ENCODE measurements at regions not wholly inside any gene's neighbourhood (a gene's known extent, or its start where the extent isn't known, plus 50 kb on each side); places are given as distances from the start of the nearest gene placed in this dataset.

DNA sequence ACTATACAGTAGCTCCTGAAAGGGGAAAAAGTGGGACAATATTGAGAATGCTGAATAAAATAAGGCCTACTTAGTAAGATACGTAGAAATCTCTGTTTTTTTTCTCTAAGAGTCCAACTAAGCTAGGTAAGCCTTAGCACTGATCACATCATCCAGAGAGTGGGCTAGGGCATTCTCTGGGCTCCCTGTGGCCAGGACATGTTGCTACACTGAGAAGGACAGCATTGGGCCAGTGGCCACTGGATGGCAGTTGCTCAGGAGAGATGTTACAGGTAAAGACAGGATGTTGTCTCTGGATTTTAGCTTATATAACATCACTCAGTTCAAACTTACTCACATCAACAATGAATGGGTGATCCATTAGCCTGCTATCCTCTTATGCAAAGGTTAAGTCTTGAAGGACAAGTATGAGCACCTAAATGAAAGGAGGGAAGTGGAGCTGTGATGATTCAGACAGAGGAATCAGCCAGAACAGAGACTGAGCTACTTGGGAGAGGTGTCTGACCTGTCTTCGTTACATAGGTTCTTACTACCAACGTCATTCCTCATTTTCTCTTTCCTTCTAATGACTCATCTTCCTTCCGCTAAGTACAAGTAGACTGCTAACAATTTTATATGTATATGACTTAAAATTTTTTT is 226.6 kb upstream of the ADCY2 start:
- TF ChIP-seq, protein P1, sequence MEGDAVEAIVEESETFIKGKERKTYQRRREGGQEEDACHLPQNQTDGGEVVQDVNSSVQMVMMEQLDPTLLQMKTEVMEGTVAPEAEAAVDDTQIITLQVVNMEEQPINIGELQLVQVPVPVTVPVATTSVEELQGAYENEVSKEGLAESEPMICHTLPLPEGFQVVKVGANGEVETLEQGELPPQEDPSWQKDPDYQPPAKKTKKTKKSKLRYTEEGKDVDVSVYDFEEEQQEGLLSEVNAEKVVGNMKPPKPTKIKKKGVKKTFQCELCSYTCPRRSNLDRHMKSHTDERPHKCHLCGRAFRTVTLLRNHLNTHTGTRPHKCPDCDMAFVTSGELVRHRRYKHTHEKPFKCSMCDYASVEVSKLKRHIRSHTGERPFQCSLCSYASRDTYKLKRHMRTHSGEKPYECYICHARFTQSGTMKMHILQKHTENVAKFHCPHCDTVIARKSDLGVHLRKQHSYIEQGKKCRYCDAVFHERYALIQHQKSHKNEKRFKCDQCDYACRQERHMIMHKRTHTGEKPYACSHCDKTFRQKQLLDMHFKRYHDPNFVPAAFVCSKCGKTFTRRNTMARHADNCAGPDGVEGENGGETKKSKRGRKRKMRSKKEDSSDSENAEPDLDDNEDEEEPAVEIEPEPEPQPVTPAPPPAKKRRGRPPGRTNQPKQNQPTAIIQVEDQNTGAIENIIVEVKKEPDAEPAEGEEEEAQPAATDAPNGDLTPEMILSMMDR (conservative IDR thresholded peaks at IDR 0.05; ENCODE audit: low read depth, low read length): no peak
- no peak for TF ChIP-seq EZH2 (IDR thresholded peaks at IDR 0.05; ENCODE audit: borderline replicate concordance, low read depth, low read length, poor library complexity, severe bottlenecking)

Measured in A673 (cell line).